Skeletal muscle tissue (tissue), 3 donors: ENCODE measurements at regions not wholly inside any gene's neighbourhood (a gene's known extent, or its start where the extent isn't known, plus 50 kb on each side); places are given as distances from the start of the nearest gene placed in this dataset.

ENCODE experiments used
- H3K27ac ChIP-seq: one replicate; pipeline ENCODE4 v1.7.0; 2013; ENCODE audit warnings: mild to moderate bottlenecking, low read depth, low read length, inconsistent platforms
- H3K27me3 ChIP-seq, 3 donors: one replicate each; pipeline ENCODE4 v1.7.0; 2013; ENCODE audit warnings: low read length in 3 of 3; ENCODE audit not compliant: control insufficient read depth in 3 of 3, insufficient read depth in 3 of 3
- H3K36me3 ChIP-seq, 3 donors: one replicate each; pipeline ENCODE4 v1.7.0; 2013; ENCODE audit warnings: low read length in 3 of 3; ENCODE audit not compliant: control insufficient read depth in 3 of 3, insufficient read depth in 3 of 3
- H3K4me1 ChIP-seq, 3 donors: one replicate each; pipeline ENCODE4 v1.7.0; 2013; ENCODE audit warnings: low read length in 3 of 3, mild to moderate bottlenecking in 3 of 3; ENCODE audit not compliant: control insufficient read depth in 3 of 3, insufficient read depth in 3 of 3
- H3K4me3 ChIP-seq, 3 donors: one replicate each; pipeline ENCODE4 v1.7.0; 2013; ENCODE audit warnings: low read length in 3 of 3
- H3K9ac ChIP-seq, 3 donors: one replicate each; pipeline ENCODE4 v1.7.0; 2013; ENCODE audit warnings: low read length in 3 of 3, mild to moderate bottlenecking in 3 of 3, moderate library complexity in 2 of 3, low read depth in 1 of 3
- H3K9me3 ChIP-seq, 3 donors: one replicate each; pipeline ENCODE4 v1.7.0; 2013; ENCODE audit warnings: low read length in 3 of 3; ENCODE audit not compliant: control insufficient read depth in 3 of 3
- donor health status: Osteomylitis.

DNA sequence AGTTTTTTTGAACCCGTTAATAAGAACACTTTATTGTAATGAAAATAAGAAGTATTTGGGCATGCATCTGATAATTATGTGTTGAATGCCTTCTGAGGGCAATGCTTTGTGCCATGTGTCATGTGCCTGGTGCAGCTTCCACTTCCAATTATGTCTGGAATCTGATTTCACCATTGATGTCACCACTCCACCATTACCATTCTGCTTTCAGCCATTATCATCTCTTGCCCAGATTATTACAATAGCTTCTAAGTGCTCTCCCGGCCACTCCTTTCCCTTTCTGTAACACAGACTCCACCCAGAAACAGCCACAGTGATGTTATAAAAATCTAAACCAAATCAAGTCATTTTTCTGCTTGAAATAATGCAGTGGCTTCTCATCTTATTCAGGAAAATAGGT lies 171.7 kb downstream of the C9orf152 start:
- H3K9me3 ChIP-seq, result no peaks in the 10 kb centered on the region
- H3K9ac ChIP-seq, result no peak overlapping the region
- no peaks in the 10 kb centered on the region for H3K27me3 ChIP-seq
- H3K4me1 ChIP-seq, result peaks cover 0 to 7% (median 0%) of the 10 kb centered on the region in 3 donors
- H3K4me3 ChIP-seq, result no peak overlapping the region
- H3K36me3 ChIP-seq, result no peaks in the 10 kb centered on the region
- no peak overlapping the region for H3K27ac ChIP-seq

DNA sequence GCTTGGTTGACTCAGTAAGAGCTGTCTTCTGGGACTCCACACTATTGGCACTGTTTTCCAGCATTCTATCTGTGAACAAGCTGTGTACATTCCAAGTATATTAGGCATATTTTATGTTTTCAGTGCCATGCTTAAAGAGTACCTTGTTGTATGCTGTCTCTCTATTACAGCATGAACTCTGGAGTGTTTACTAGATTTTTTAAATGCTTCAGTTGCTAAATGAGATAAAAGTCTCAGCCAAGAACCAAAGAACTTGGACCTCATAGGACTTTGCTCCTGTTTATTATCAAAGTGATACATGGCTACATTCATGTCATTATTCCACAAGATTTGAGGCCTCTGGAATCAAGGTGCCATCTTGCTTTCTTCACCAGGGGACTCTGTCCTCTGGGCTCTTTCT lies 167.2 kb downstream of the C9orf152 start:
- Histone ChIP-seq H3K27me3 (no peaks in the 10 kb centered on the region), H3K9me3 (no peaks in the 10 kb centered on the region), H3K27ac (no peak overlapping the region), H3K4me1 (peaks cover 0 to 7% (median 0%) of the 10 kb centered on the region in 3 donors), H3K36me3 (no peaks in the 10 kb centered on the region), H3K9ac (no peak overlapping the region), H3K4me3 (no peak overlapping the region)

DNA sequence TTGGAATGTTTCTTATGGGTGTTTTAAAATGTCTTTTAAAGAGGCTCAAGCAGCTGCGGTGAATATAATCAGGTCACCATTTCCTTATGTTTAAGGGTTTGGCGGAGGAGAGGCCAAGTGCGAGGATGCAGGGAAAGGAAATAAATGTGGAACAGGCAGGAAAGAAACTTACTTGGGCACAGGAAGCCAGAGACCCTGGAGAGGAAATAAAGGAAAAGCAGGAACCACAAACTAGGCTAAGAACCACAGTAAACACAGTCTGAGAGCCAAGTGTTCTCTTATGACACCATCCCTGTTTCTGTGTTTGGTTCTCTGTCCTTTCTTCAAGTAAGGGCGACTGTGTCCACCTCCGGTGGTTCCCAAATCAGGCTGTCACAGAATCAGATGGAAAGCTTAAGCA lies 166.5 kb downstream of the C9orf152 start:
- Histone ChIP-seq H3K27me3 (no peaks in the 10 kb centered on the region), H3K4me1 (peaks cover 0 to 7% (median 0%) of the 10 kb centered on the region in 3 donors), H3K9ac (no peak overlapping the region), H3K9me3 (no peaks in the 10 kb centered on the region), H3K36me3 (no peaks in the 10 kb centered on the region), H3K27ac (no peak overlapping the region), H3K4me3 (no peak overlapping the region)

DNA sequence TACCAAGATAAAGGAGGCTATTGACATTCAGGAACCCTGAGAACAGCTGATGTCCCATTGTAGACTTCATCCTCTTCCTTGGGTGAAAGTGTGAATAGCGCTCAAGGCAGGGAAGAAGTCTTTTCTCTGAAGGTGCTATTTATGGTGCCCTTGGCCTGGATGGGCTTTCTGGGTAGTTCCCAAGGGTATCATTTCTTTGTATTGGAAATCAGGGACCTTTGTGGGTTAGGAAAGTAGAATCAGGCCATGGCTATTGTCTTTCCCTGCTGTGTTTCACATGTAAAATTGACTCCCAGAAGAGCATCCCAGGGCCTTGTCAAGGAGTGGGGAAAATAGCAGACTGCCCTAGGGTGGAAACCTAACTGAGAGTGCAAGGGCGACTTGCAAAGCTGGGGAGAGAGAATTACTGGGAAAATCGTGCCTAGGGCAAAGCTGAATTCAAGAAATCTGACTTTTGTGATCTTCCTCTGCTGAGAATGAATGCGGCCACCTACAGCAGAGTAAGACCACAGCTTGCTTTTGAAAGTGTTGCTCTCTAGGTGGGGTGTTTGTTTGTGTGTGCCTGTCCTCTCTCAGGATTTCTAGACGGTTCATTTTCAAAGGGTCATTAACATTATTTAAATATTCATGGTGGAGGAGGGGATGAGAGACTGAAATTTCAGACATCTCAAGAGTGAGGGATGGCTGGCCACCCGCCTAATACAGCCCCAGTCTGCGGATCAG lies 160.6 kb downstream of the C9orf152 start:
- Histone ChIP-seq H3K36me3 (no peaks in the 10 kb centered on the region), H3K27me3 (peaks cover 0 to 15% (median 8%) of the 10 kb centered on the region in 3 donors), H3K4me1 (peaks cover 15 to 25% (median 21%) of the 10 kb centered on the region in 3 donors), H3K9me3 (no peaks in the 10 kb centered on the region), H3K4me3 (peak overlapping the region in 2 of 3 donors; percentile 50 to 72), H3K27ac (no peak overlapping the region), H3K9ac (peak overlapping the region in 1 of 3 donors; percentile 45)

DNA sequence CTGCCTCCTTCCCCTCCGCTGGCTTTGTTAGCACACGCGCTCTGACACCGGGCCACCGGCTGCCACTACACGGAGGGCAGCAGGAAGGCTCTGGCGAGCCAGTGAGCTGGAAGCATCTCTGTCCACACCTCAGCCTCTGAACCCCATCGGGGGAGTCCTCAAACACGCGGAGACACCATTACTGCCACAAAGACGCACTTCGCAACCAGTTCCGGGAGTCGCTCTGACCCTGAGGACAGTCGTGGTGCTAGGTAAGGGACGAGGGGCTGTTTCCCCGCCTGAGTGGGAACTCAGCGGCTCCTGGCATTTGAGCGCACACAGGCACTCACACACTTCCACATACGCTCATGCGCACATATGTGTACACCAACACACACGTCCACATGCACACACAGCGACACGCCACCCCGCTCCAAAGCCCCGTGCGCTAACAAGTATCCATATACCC lies 160.0 kb downstream of the C9orf152 start:
- Histone ChIP-seq H3K9me3 (no peaks in the 10 kb centered on the region), H3K27ac (no peak overlapping the region), H3K27me3 (peaks cover 0 to 15% (median 8%) of the 10 kb centered on the region in 3 donors), H3K4me3 (peak overlapping the region; percentile 50 to 77 (median 72)), H3K9ac (peak overlapping the region in 1 of 3 donors; percentile 45), H3K36me3 (no peaks in the 10 kb centered on the region), H3K4me1 (peaks cover 15 to 25% (median 21%) of the 10 kb centered on the region in 3 donors)

DNA sequence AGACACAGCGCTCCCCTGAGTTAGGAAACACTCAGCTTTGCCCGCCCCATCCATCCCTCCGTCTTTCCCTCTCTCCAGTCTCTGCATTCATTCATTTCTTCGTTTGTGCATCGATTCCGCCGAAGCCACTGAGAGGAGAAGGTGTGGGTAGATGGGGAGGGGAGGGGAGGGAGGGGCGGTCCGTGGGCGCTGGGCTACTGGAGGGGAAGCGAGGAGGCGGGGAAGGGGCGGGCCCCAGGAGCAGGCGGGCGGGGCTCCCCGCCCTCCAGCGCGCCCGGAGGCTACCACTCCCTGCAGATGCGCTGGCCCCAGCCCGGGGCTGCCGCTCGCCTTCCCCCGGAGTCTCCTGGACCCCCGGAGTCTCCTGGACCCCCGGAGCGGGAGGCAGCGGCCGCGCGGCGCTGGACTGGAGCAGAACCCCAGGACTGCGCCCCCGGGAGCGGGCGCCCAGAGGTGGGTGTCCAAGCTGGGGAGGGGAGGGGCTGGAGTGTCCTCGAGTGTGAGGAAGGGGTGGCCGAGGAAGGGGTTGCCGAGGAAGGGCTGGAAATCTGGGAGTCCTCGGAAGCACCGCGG lies 159.5 kb downstream of the C9orf152 start:
- H3K9me3 ChIP-seq, result no peaks in the 10 kb centered on the region
- no peaks in the 10 kb centered on the region for H3K36me3 ChIP-seq
- peak overlapping the region; percentile 72 to 80 (median 77) for H3K4me3 ChIP-seq
- H3K27me3 ChIP-seq, result peaks cover 0 to 15% (median 8%) of the 10 kb centered on the region in 3 donors
- H3K9ac ChIP-seq, result peak overlapping the region; percentile 62 to 80 (median 74)
- H3K27ac ChIP-seq, result peak overlapping the region; percentile 73
- peaks cover 15 to 25% (median 21%) of the 10 kb centered on the region in 3 donors for H3K4me1 ChIP-seq

DNA sequence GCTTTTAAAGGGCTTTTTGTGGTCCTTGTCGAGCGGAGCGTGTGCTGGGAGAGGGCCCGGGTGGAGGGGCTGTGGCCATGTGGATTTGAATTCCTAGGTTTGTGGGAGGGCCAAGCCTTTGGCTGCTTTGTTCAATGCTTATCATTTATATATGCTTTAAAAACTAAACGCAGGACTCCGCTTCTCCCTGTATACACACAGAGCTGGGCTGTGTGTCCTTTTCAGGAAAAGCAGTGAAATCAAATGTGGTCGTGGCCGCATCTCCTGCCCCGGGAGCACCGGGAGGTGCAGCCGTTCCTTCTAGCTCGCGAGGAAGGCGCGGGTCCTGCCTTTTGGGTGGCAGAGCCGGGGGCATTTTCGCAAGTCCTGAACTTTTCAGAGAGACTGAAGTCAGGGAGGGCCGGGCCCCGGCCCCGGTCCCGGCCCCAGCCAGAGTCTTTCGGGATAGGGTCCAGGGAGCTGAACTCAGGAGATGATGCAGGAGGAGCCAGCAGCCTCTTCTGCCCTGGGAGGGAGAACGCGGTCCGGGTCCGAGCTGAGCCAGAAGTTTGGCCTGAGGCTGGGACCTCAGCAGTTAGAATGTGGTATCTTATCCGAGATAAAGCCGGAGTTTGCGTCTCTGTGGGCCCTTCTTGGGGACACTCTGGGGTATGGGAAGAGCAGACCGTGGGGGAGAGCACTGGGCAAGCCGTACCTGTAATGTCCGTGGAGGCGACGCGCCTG lies 158.8 kb downstream of the C9orf152 start:
- Histone ChIP-seq H3K9me3 (no peaks in the 10 kb centered on the region), H3K27me3 (peaks cover 0 to 15% (median 8%) of the 10 kb centered on the region in 3 donors), H3K36me3 (no peaks in the 10 kb centered on the region), H3K27ac (peak overlapping the region; percentile 73), H3K4me3 (peak overlapping the region; percentile 72 to 80 (median 77)), H3K9ac (peak overlapping the region; percentile 62 to 80 (median 80)), H3K4me1 (peaks cover 15 to 25% (median 21%) of the 10 kb centered on the region in 3 donors)

DNA sequence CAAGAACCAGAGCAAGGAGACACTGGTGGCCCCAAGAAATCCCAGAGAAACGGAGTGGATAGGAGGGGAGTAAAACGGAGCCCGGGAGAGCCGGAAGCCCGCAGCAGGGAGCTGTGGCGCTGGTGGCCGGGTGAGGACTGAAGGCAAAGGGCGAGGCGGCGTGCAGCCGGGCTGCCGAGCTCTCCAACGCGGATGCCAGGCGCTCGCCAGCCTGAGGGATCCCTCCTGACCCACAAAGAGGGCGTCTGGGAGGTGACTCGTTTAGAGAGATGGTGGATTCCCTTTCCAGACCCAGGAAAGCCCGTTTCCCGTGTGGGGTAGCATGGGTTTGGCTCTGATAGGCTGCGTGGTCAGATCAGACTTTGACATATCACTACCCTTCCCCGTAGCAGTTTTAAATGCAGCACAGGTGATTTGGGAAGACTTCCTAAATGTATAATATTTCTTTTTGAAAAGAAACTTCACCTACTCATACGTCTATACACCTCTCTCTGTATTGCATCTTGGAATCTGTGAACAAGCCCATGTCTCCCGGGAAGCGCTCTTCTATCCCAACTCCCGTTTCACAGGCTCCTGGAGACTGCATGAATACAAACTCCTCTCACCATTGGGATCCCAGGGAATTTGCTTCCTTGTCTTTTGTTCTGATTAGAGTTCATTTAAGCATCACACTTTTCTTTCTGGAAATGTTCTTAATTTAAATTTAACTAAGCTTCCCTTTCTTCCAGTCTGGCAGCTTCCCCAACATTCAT lies 158.1 kb downstream of the C9orf152 start:
- Histone ChIP-seq H3K4me3 (peak overlapping the region; percentile 72 to 80 (median 77)), H3K9me3 (no peaks in the 10 kb centered on the region), H3K9ac (peak overlapping the region; percentile 62 to 80 (median 80)), H3K36me3 (no peaks in the 10 kb centered on the region), H3K27me3 (peaks cover 0 to 15% (median 8%) of the 10 kb centered on the region in 3 donors), H3K27ac (peak overlapping the region; percentile 73), H3K4me1 (peaks cover 15 to 25% (median 21%) of the 10 kb centered on the region in 3 donors)

DNA sequence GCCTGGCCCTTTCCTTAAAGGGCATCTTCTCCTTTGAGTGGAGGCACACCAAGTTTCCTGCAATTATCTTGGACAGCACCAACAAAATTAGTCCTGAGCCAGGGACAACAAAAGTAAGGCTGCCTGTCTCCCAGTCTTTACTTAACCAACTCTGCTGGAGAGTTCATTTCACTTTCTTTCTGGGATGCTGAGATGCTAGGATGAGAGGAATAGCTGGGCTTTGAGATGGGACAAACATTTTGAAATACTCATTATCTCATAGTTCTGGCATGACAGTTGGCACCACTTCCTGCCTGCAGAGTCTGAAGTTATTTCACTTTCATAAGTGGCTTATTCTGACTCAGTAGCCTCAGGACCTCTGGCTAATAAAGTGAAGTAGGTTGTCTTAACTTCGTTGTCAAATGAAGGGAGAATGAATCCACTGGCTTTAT lies 157.0 kb downstream of the C9orf152 start:
- Histone ChIP-seq H3K4me1 (peaks cover 15 to 25% (median 21%) of the 10 kb centered on the region in 3 donors), H3K36me3 (no peaks in the 10 kb centered on the region), H3K27ac (no peak overlapping the region), H3K9ac (no peak overlapping the region), H3K4me3 (no peak overlapping the region), H3K27me3 (peaks cover 0 to 15% (median 8%) of the 10 kb centered on the region in 3 donors), H3K9me3 (no peaks in the 10 kb centered on the region)
